Keratinocyte (primary cell): ENCODE measurements at regions not wholly inside any gene's neighbourhood (a gene's known extent, or its start where the extent isn't known, plus 50 kb on each side); places are given as distances from the start of the nearest gene placed in this dataset.

Source experiments
- DNase-seq: peaks from one replicate; pipeline ENCODE4 v3.0.0-alpha.2; 2011; ENCODE audit warnings: low read depth, missing footprints, low spot score
- FAIRE-seq: peaks from 2 replicates; lab custom pipeline; 2011; peaks lifted over from hg19 to GRCh38; lab: Jason Lieb, UNC
- H2AFZ ChIP-seq: 2 replicates; pipeline ENCODE4 v1.6.0; 2012; ENCODE audit warnings: low read length, control low read depth, inconsistent platforms; ENCODE audit not compliant: control insufficient read depth
- H3K27ac ChIP-seq: 2 replicates; pipeline ENCODE4 v1.5.1; 2011; ENCODE audit warnings: low read length; ENCODE audit not compliant: control insufficient read depth, insufficient read depth
- H3K27me3 ChIP-seq: 3 replicates; pipeline ENCODE4 v1.6.0; 2011; ENCODE audit warnings: low read length; ENCODE audit not compliant: control insufficient read depth, insufficient read depth; ENCODE audit errors: extremely low read depth
- H3K36me3 ChIP-seq, 2 experiments: 2 replicates in 1 of 2; 3 replicates in 1 of 2; pipeline ENCODE4 v1.5.1; 2011; ENCODE audit warnings: low read length in 2 of 2, mild to moderate bottlenecking in 1 of 2; ENCODE audit not compliant: control insufficient read depth in 2 of 2, insufficient read depth in 2 of 2; ENCODE audit errors: extremely low read depth in 1 of 2
- H3K4me1 ChIP-seq: 3 replicates; pipeline ENCODE4 v1.5.1; 2011; ENCODE audit warnings: low read length; ENCODE audit not compliant: control insufficient read depth, insufficient read depth; ENCODE audit errors: extremely low read depth
- H3K4me2 ChIP-seq: 3 replicates; pipeline ENCODE4 v1.6.0; 2011; ENCODE audit warnings: low read depth, low read length; ENCODE audit not compliant: control insufficient read depth, insufficient read depth; ENCODE audit errors: extremely low read depth
- H3K4me3 ChIP-seq, 3 experiments: fragments of 200-600 bp in 1 of 3; sonication (generic) in 1 of 3; 2 replicates in 2 of 3; 3 replicates in 1 of 3; pipeline ENCODE4 v1.5.1; 2011 to 2016; ENCODE audit warnings: low read length in 3 of 3, mild to moderate bottlenecking in 3 of 3, control low read depth in 2 of 3, inconsistent platforms in 1 of 3, low read depth in 1 of 3, mixed read lengths in 1 of 3, mixed run types in 1 of 3, moderate library complexity in 1 of 3; ENCODE audit not compliant: control insufficient read depth in 2 of 3, insufficient read depth in 2 of 3; ENCODE audit errors: extremely low read depth in 1 of 3
- H3K79me2 ChIP-seq: 2 replicates; pipeline ENCODE4 v1.6.0; 2012; ENCODE audit warnings: low read length; ENCODE audit not compliant: control insufficient read depth, insufficient read depth
- H3K9ac ChIP-seq: 3 replicates; pipeline ENCODE4 v1.6.0; 2011; ENCODE audit warnings: low read length; ENCODE audit not compliant: control insufficient read depth, insufficient read depth; ENCODE audit errors: extremely low read depth
- H3K9me1 ChIP-seq: 3 replicates; pipeline ENCODE4 v1.6.0; 2011; ENCODE audit warnings: low read length; ENCODE audit not compliant: control insufficient read depth, insufficient read depth; ENCODE audit errors: extremely low read depth
- H3K9me3 ChIP-seq: 2 replicates; pipeline ENCODE4 v1.5.1; 2012; ENCODE audit warnings: low read depth, low read length; ENCODE audit not compliant: control insufficient read depth
- H4K20me1 ChIP-seq: 3 replicates; pipeline ENCODE4 v1.6.0; 2011; ENCODE audit warnings: low read length; ENCODE audit not compliant: control insufficient read depth, insufficient read depth; ENCODE audit errors: extremely low read depth
- CTCF ChIP-seq, 3 experiments: IDR thresholded peaks in 1 of 3; conservative IDR thresholded peaks in 1 of 3; optimal IDR thresholded peaks in 1 of 3; 2 replicates in 2 of 3; 3 replicates in 1 of 3; pipeline versions ENCODE3 to v1.5.1; 2011; ENCODE audit warnings: low read length in 3 of 3, mild to moderate bottlenecking in 3 of 3, moderate library complexity in 2 of 3, control low read depth in 1 of 3, inconsistent platforms in 1 of 3; ENCODE audit not compliant: insufficient read depth in 2 of 3; ENCODE audit errors: extremely low read depth in 1 of 3
- EZH2 ChIP-seq: IDR thresholded peaks from one replicate; pipeline ENCODE4 v1.6.1; 2012; ENCODE audit warnings: inconsistent platforms, mild to moderate bottlenecking, low read length, moderate library complexity
- dilution Hi-C: fragments of 300-500 bp; cut with MboI; formaldehyde crosslinking; loops from one replicate; pipeline ENCODE4 v1.7.0; 2020; ENCODE audit warnings: low sequenced_read_pairs; ENCODE audit not compliant: extremely low pct_ligation_motif_present

- dilution Hi-C loops = no loop called here
- H3K27me3 ChIP-seq = no peaks in the 10 kb centered on the region
- H3K9me1 ChIP-seq = no peaks in the 10 kb centered on the region
- no peak overlapping the region for H2AFZ ChIP-seq
- no peaks in the 10 kb centered on the region for H3K4me1 ChIP-seq
- no peaks in the 10 kb centered on the region for H3K9me3 ChIP-seq
- H3K36me3 ChIP-seq = no peaks in the 10 kb centered on the region
- FAIRE-seq (no peak), DNase-seq (no peak)
- no peak overlapping the region for H3K27ac ChIP-seq
- H4K20me1 ChIP-seq = no peaks in the 10 kb centered on the region
- no peak for TF ChIP-seq EZH2
- no peak for TF ChIP-seq CTCF (optimal IDR thresholded peaks at IDR 0.05 in 1 of 3, IDR thresholded peaks at IDR 0.05 in 1 of 3, conservative IDR thresholded peaks at IDR 0.05 in 1 of 3; ENCODE audit: extremely low read depth in 1 of 3, insufficient read depth in 2 of 3, low read length in 3 of 3)
- H3K79me2 ChIP-seq = no peaks in the 10 kb centered on the region
- H3K4me2 ChIP-seq = no peak overlapping the region
- H3K9ac ChIP-seq = no peak overlapping the region
- no peak overlapping the region for H3K4me3 ChIP-seq
Measured at GRCh38 chr13:94928127-94928775, 215.9 kb upstream of the SOX21 start.

- Histone ChIP-seq H2AFZ (no peak overlapping the region), H3K9ac (no peak overlapping the region), H3K79me2 (no peaks in the 10 kb centered on the region), H3K4me2 (no peak overlapping the region), H3K27me3 (no peaks in the 10 kb centered on the region), H3K9me3 (no peaks in the 10 kb centered on the region), H3K4me1 (no peaks in the 10 kb centered on the region), H4K20me1 (no peaks in the 10 kb centered on the region), H3K27ac (no peak overlapping the region), H3K4me3 (no peak overlapping the region), H3K9me1 (no peaks in the 10 kb centered on the region), H3K36me3 (no peaks in the 10 kb centered on the region)
- dilution Hi-C loops = no loop called here
- TF ChIP-seq CTCF (optimal IDR thresholded peaks at IDR 0.05 in 1 of 3, IDR thresholded peaks at IDR 0.05 in 1 of 3, conservative IDR thresholded peaks at IDR 0.05 in 1 of 3; ENCODE audit: extremely low read depth in 1 of 3, insufficient read depth in 2 of 3, low read length in 3 of 3) (no peak), EZH2 (no peak)
- no peak for DNase-seq
- FAIRE-seq = no peak
Measured at GRCh38 chr13:94925263-94925662, 212.9 kb upstream of the SOX21 start.
